Large intestine (tissue), 3 donors: ENCODE measurements at regions not wholly inside any gene's neighbourhood (a gene's known extent, or its start where the extent isn't known, plus 50 kb on each side); places are given as distances from the start of the nearest gene placed in this dataset.
"Not testable (repeated sequence)": the region's sequence is repeated elsewhere in the genome, so short reads cannot be mapped to it uniquely, and the experiment has no call there.

Experiments used
- DNase-seq, 2 donors: peaks; one replicate each; pipeline versions ENCODE4 v3.0.0 to v3.0.0-alpha.2; 2013
- H3K27ac ChIP-seq: one replicate; pipeline ENCODE4 v1.5.1; 2013; ENCODE audit warnings: low read length
- H3K27me3 ChIP-seq: 2 replicates; pipeline ENCODE4 v1.6.1; 2013; ENCODE audit warnings: low read length; ENCODE audit not compliant: control insufficient read depth, insufficient read depth
- H3K36me3 ChIP-seq: 2 replicates; pipeline ENCODE4 v1.6.1; 2013; ENCODE audit warnings: low read length; ENCODE audit not compliant: control insufficient read depth, insufficient read depth
- H3K4me1 ChIP-seq: one replicate; pipeline ENCODE4 v1.6.1; 2013; ENCODE audit warnings: low read length; ENCODE audit not compliant: control insufficient read depth, insufficient read depth
- H3K4me3 ChIP-seq: one replicate; pipeline ENCODE4 v1.5.1; 2013; ENCODE audit warnings: low read length
- H3K9me3 ChIP-seq: one replicate; pipeline ENCODE4 v1.6.1; 2013; ENCODE audit warnings: mild to moderate bottlenecking, low read depth, low read length, moderate library complexity; ENCODE audit not compliant: control insufficient read depth
- whole genome bisulfite sequencing: methylation state at CpG from one replicate; pipeline ENCODE4 v1.1.5; 2013; ENCODE audit warnings: low lambda C conversion rate; ENCODE audit not compliant: insufficient coverage; 5-methylcytosine and 5-hydroxymethylcytosine counted together

GRCh38 chr4:100340512-100341485 lies 150.5 kb upstream of the DDIT4L start:
- no peak overlapping the region for H3K4me3 ChIP-seq
- H3K27me3 ChIP-seq, result no peaks in the 10 kb centered on the region
- H3K9me3 ChIP-seq, result peaks cover 3% of the 10 kb centered on the region
- no CpG with 5 or more reads among the region's 4 CpGs for WGBS
- no peaks in the 10 kb centered on the region for H3K4me1 ChIP-seq
- no peak overlapping the region for H3K27ac ChIP-seq
- H3K36me3 ChIP-seq, result no peaks in the 10 kb centered on the region
- DNase-seq, result no peak

GRCh38 chr4:100339870-100340269 lies 149.6 kb upstream of the DDIT4L start:
- H3K4me1 ChIP-seq, result no peaks in the 10 kb centered on the region
- no peak for DNase-seq
- H3K27me3 ChIP-seq, result no peaks in the 10 kb centered on the region
- no peak overlapping the region for H3K4me3 ChIP-seq
- no peak overlapping the region for H3K27ac ChIP-seq
- H3K36me3 ChIP-seq, result no peaks in the 10 kb centered on the region
- peaks cover 3% of the 10 kb centered on the region for H3K9me3 ChIP-seq
- WGBS, result 100% methylated on average over 1 of the region's 4 CpGs

- WGBS, result 80% methylated on average over 1 of the region's 2 CpGs
These were observed 143.2 kb upstream of the DDIT4L start for GRCh38 chr4:100333491-100333890.

GRCh38 chr4:100317032-100317864 lies 127.0 kb upstream of the DDIT4L start:
- H3K36me3 ChIP-seq, result no peaks in the 10 kb centered on the region
- no peaks in the 10 kb centered on the region for H3K27me3 ChIP-seq
- H3K4me3 ChIP-seq, result no peak overlapping the region
- H3K4me1 ChIP-seq, result no peaks in the 10 kb centered on the region
- 66% methylated on average over 3 of the region's 7 CpGs for WGBS
- no peaks in the 10 kb centered on the region for H3K9me3 ChIP-seq
- DNase-seq, result no peak
- no peak overlapping the region for H3K27ac ChIP-seq

More at GRCh38 chr4:100333491-100333890, 143.2 kb upstream of the DDIT4L start:
- not testable (repeated sequence) for H3K9me3 ChIP-seq, H3K4me1 ChIP-seq, H3K36me3 ChIP-seq, DNase-seq, H3K4me3 ChIP-seq, H3K27ac ChIP-seq, H3K27me3 ChIP-seq

- no peaks in the 10 kb centered on the region for H3K9me3 ChIP-seq
- no peaks in the 10 kb centered on the region for H3K36me3 ChIP-seq
- no CpG with 5 or more reads among the region's 2 CpGs for WGBS
- H3K27me3 ChIP-seq, result no peaks in the 10 kb centered on the region
- no peak for DNase-seq
- H3K27ac ChIP-seq, result no peak overlapping the region
- H3K4me3 ChIP-seq, result no peak overlapping the region
- H3K4me1 ChIP-seq, result no peaks in the 10 kb centered on the region
These were observed 123.8 kb upstream of the DDIT4L start for GRCh38 chr4:100314057-100314456.

GRCh38 chr4:100312615-100313350 lies 122.5 kb upstream of the DDIT4L start:
- Histone ChIP-seq H3K27me3 (no peaks in the 10 kb centered on the region), H3K36me3 (no peaks in the 10 kb centered on the region), H3K4me3 (no peak overlapping the region), H3K4me1 (no peaks in the 10 kb centered on the region), H3K9me3 (no peaks in the 10 kb centered on the region), H3K27ac (no peak overlapping the region)
- DNase-seq, result no peak
- WGBS, result no CpG with 5 or more reads among the region's 2 CpGs

- Histone ChIP-seq H3K27me3 (no peaks in the 10 kb centered on the region), H3K4me1 (no peaks in the 10 kb centered on the region), H3K4me3 (no peak overlapping the region), H3K9me3 (no peaks in the 10 kb centered on the region), H3K27ac (no peak overlapping the region), H3K36me3 (no peaks in the 10 kb centered on the region)
- DNase-seq, result no peak
- WGBS, result no CpG with 5 or more reads among the region's 3 CpGs
These were observed 120.9 kb upstream of the DDIT4L start for GRCh38 chr4:100311181-100311580.

- no peak for DNase-seq
- Histone ChIP-seq H3K36me3 (no peaks in the 10 kb centered on the region), H3K9me3 (no peaks in the 10 kb centered on the region), H3K27ac (no peak overlapping the region), H3K4me1 (no peaks in the 10 kb centered on the region), H3K4me3 (no peak overlapping the region), H3K27me3 (no peaks in the 10 kb centered on the region)
These were observed 115.8 kb upstream of the DDIT4L start for GRCh38 chr4:100306018-100306417.

GRCh38 chr4:100302061-100303026 lies 112.1 kb upstream of the DDIT4L start:
- no peaks in the 10 kb centered on the region for H3K4me1 ChIP-seq
- no peak overlapping the region for H3K27ac ChIP-seq
- no peak for DNase-seq
- no peaks in the 10 kb centered on the region for H3K9me3 ChIP-seq
- H3K4me3 ChIP-seq, result no peak overlapping the region
- no CpG with 5 or more reads among the region's 9 CpGs for WGBS
- H3K36me3 ChIP-seq, result no peaks in the 10 kb centered on the region
- H3K27me3 ChIP-seq, result no peaks in the 10 kb centered on the region
